Stimulated activated CD4-positive, alpha-beta T cell treated with anti-CD3 and anti-CD28 coated beads, TNF-alpha, amount 100 ng/mL, for 48 hours (primary cell): ENCODE measurements at regions not wholly inside any gene's neighbourhood (a gene's known extent, or its start where the extent isn't known, plus 50 kb on each side); places are given as distances from the start of the nearest gene placed in this dataset.

Experiments used
- DNase-seq, 3 donors: peaks; one replicate each; pipeline ENCODE4 v3.0.0-alpha.2; 2020; ENCODE audit warnings: low read depth in 3 of 3

DNA sequence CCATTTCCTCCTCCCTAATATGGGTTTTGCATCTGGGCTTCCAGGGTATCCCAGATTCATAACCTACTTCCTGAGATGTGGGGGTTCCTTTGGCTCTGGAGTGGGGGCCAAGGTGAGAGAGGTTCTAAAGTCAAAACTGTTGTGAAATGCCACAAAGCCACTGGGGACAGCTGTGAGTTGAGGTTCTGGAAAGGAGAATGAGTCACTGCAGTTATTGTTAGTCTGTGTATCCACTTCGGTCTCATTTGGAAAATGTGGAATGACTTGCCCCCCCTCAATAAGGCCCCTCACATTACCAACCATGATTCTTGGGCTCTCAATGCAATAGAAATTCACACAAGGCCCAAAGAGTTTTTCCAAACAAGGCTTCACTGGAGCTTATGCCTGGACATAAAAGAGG is 51.1 kb upstream of the LGALSL start:
- no peak for DNase-seq

DNA sequence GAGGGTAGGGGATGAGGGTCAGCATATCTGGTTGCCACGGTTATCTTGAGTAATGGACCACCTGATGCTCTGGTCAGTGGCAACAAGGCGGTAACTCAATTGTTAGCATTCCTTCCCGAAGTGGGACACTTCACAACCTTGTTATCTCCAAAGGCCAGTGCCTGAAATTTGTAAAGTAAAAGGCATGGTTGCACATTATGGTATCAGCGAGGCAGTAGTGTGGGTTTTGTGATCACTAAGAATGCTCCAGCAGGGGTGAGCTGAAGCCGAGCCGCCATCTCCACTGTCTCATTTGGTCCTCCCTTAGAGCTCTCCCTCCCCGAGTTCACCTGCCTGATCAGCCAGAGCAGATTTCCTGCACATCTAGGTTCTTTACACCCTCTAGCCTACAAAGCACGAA is 50.5 kb upstream of the LGALSL start:
- no peak for DNase-seq

DNA sequence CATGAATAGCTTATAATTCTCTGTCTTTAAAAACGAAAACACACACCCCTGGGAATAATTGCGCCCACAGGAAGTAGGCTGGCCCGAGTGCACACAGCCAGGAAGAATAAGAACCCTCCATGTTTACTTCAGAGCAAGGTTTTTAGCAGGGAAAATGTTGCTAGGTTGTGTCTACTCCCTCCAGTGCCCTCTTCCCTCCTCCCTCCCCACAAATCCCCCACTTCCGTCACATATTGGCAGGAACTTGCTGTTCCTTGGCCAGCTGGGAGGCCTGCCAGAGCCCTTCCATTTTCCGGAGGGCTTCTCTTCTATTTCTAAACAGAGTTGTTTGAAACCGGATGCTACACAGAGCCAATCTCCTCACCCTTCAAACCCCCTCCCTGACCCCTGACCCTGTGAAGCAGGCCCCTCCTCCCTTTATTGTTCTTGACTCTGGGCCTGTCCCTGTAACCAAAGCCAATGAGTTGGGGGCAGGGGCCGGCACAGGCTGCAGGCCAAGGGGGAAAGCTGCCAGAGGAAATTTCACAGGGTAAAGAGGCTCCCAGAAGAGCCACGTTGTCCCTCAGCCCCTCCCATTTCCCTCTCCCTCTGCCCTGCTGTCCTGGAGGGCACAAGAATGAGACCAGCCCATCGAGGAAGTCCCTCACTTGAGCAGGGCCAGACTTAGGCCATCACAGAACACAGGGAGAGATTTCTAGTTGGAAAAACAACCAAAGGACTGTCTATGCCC is 49.8 kb upstream of the LGALSL start:
- DNase-seq = no peak
